NB4 (cell line): ENCODE measurements at regions not wholly inside any gene's neighbourhood (a gene's known extent, or its start where the extent isn't known, plus 50 kb on each side); places are given as distances from the start of the nearest gene placed in this dataset.
"Not testable (repeated sequence)": the region's sequence is repeated elsewhere in the genome, so short reads cannot be mapped to it uniquely, and the experiment has no call there.

ENCODE experiments used
- DNase-seq: peaks from one replicate; pipeline ENCODE4 v3.0.0; 2010; ENCODE audit warnings: low read depth
- H3K4me3 ChIP-seq: one replicate; pipeline ENCODE4 v1.5.1; 2011; ENCODE audit warnings: mild to moderate bottlenecking, low read depth, low read length, moderate library complexity
- CTCF ChIP-seq: IDR thresholded peaks from one replicate; pipeline ENCODE4 v1.5.1; 2012; ENCODE audit warnings: low read depth, low read length
- MAX ChIP-seq: IDR thresholded peaks from 2 replicates; pipeline ENCODE4 v1.6.1; 2011; ENCODE audit warnings: low read depth, low read length
- MYC ChIP-seq: IDR thresholded peaks from 2 replicates; pipeline ENCODE4 v1.6.1; 2011; ENCODE audit warnings: low read depth, low read length
- POLR2A ChIP-seq: IDR thresholded peaks from 2 replicates; pipeline ENCODE4 v1.6.1; 2011; ENCODE audit warnings: mild to moderate bottlenecking; ENCODE audit not compliant: insufficient read length; ENCODE audit errors: extremely low read depth

GRCh38 chr7:114806590-114807162 is 115.2 kb upstream of the MDFIC start:
- no peak for DNase-seq
- no peak overlapping the region for H3K4me3 ChIP-seq
- no peak for TF ChIP-seq MAX
- no peak for TF ChIP-seq MYC
- no peak for TF ChIP-seq POLR2A
- TF ChIP-seq CTCF: no peak

- no peak for DNase-seq
- no peak for TF ChIP-seq MYC
- no peak for TF ChIP-seq CTCF
- TF ChIP-seq POLR2A: no peak
- no peak for TF ChIP-seq MAX
Measured at GRCh38 chr7:114812570-114812969, 109.3 kb upstream of the MDFIC start.

GRCh38 chr7:114813624-114814023 is 108.3 kb upstream of the MDFIC start:
- no peak overlapping the region for H3K4me3 ChIP-seq
- TF ChIP-seq MAX (no peak), CTCF (no peak), MYC (no peak), POLR2A (no peak)

More at GRCh38 chr7:114812570-114812969, 109.3 kb upstream of the MDFIC start:
- H3K4me3 ChIP-seq: no peak overlapping the region

GRCh38 chr7:114817036-114817435 is 104.9 kb upstream of the MDFIC start:
- not testable (repeated sequence) for DNase-seq

More at GRCh38 chr7:114813624-114814023, 108.3 kb upstream of the MDFIC start:
- DNase-seq: no peak

GRCh38 chr7:114818501-114818900 is 103.4 kb upstream of the MDFIC start:
- DNase-seq: no peak
- no peak overlapping the region for H3K4me3 ChIP-seq
- TF ChIP-seq POLR2A: no peak
- no peak for TF ChIP-seq CTCF
- TF ChIP-seq MYC: no peak
- TF ChIP-seq MAX: no peak

More at GRCh38 chr7:114817036-114817435, 104.9 kb upstream of the MDFIC start:
- not testable (repeated sequence) for H3K4me3 ChIP-seq

GRCh38 chr7:114819616-114820362 is 102.1 kb upstream of the MDFIC start:
- no peak for TF ChIP-seq MAX
- TF ChIP-seq MYC: no peak
- TF ChIP-seq CTCF: no peak
- TF ChIP-seq POLR2A: no peak
- H3K4me3 ChIP-seq: no peak overlapping the region
- no peak for DNase-seq
